ENCODE measurements at regions not wholly inside any gene's neighbourhood (a gene's known extent, or its start where the extent isn't known, plus 50 kb on each side); places are given as distances from the start of the nearest gene placed in this dataset.

DNA sequence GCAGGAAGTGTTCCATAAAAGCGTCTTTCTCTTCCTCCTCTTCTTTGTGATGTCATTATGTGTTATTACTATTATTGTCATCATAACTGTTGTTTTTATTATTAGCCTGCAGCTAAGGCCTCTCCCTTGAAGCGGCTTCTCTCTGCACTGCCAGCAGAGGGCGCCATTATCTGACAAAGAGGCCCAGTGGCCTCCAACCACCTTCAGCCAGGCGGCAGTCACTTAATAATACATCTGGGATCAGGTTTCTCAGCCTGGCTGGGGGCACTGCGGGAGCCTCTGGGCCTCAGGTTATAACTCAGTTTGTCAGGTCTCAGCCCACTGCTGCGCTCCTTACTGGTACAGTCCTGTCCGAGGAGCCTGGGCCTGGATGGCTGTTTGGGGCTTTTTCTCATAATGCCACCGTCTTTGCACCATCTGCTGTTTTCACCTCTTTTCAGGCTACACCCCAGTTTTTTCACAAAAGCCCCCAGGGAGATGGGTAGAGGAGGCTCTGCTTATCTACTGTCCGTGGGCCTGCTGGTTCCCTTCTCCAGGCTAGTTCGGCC, 281.9 kb downstream of the NSG2 start:
- ATAC-seq, result peak; percentile 89
- no peaks in the 10 kb centered on the region; a peak in 1 of 4 replicates for H3K27me3 ChIP-seq (replicated peaks in 1 of 2; ENCODE audit: control insufficient read depth in 2 of 2, insufficient read depth in 2 of 2, low read length in 1 of 2)
- no peak overlapping the region for H3K9ac ChIP-seq (ENCODE audit: control insufficient read depth, insufficient read depth, low read length)
- no TSS peak for BruUV-seq (replicated peaks)
- H2AFZ ChIP-seq (ENCODE audit: control insufficient read depth, low read depth, low read length), result no peak overlapping the region
- CTCF ChIA-PET, result interaction anchor here (0.7 to 1.6 kb wide), 11 partner anchors 9 to 711 kb away, joined by 3 to 4 read pairs (median 3); partner anchors contain the start of gene BOD1
- SMC1A ChIA-PET (ENCODE audit: uncharacterized antibody, unreplicated experiment), result interaction anchor here (0.7 to 1.1 kb wide), 2 partner anchors 27 to 80 kb away, joined by 3 read pairs; no protein-coding TSS in a partner anchor
- RAD21 ChIA-PET (ENCODE audit: unreplicated experiment), result interaction anchor here (2.4 kb wide), 1 partner anchor 466 kb away, joined by 8 read pairs; no protein-coding TSS in a partner anchor
- H3K4me3 ChIP-seq, result no peak overlapping the region
- H3K79me2 ChIP-seq (ENCODE audit: control insufficient read depth, insufficient read depth, low read length), result no peaks in the 10 kb centered on the region
- POLR2A ChIA-PET, result no interaction called here
- DNase-seq (ENCODE audit: low read depth, low spot score), result no peak
- intact Hi-C loops (cut with micrococcal nuclease; ENCODE audit: unreplicated experiment), result loop anchor here (5.0 kb wide), 1 partner anchor 610 kb away; no protein-coding TSS in a partner anchor
- in situ Hi-C loops (cut with MboI), result no loop called here
- 48% methylated on average over 10 of the region's 10 CpGs for WGBS (ENCODE audit: insufficient coverage, insufficient replicate concordance, low lambda C conversion rate, missing lambda C conversion rate)
- H3K4me1 ChIP-seq (ENCODE audit: control insufficient read depth, insufficient read depth, low read length), result no peaks in the 10 kb centered on the region
- no peaks in the 10 kb centered on the region; the same call in 2 of the 3 replicates for H3K9me3 ChIP-seq (replicated peaks; ENCODE audit: control insufficient read depth, insufficient read depth, low read length)
- H3K4me2 ChIP-seq (ENCODE audit: control insufficient read depth, insufficient read depth), result no peak overlapping the region
- H3K36me3 ChIP-seq (ENCODE audit: control insufficient read depth in 2 of 2, insufficient read depth in 2 of 2, low read length in 1 of 2), result no peaks in the 10 kb centered on the region
- H3K27ac ChIP-seq (ENCODE audit: control insufficient read depth, insufficient read depth), result no peak overlapping the region
- H4K20me1 ChIP-seq (ENCODE audit: control insufficient read depth, insufficient read depth), result no peaks in the 10 kb centered on the region
- peak; percentile 66 for FAIRE-seq
- TF ChIP-seq, protein P1, sequence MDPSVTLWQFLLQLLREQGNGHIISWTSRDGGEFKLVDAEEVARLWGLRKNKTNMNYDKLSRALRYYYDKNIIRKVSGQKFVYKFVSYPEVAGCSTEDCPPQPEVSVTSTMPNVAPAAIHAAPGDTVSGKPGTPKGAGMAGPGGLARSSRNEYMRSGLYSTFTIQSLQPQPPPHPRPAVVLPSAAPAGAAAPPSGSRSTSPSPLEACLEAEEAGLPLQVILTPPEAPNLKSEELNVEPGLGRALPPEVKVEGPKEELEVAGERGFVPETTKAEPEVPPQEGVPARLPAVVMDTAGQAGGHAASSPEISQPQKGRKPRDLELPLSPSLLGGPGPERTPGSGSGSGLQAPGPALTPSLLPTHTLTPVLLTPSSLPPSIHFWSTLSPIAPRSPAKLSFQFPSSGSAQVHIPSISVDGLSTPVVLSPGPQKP (IDR thresholded peaks at IDR 0.05; ENCODE audit: low read depth, low read length), result no peak
- TF ChIP-seq SIX5 (IDR thresholded peaks at IDR 0.05; ENCODE audit: low read depth, low read length, severe bottlenecking) (no peak), ZNF622 (IDR thresholded peaks at IDR 0.05) (no peak), SMC3 (IDR thresholded peaks at IDR 0.05; ENCODE audit: borderline replicate concordance, low read length) (peak; percentile 62), NR2F1 (conservative IDR thresholded peaks at IDR 0.05) (no peak), FOXM1 (IDR thresholded peaks at IDR 0.05; ENCODE audit: low read depth, low read length) (no peak)
- TF ChIP-seq, protein P2, sequence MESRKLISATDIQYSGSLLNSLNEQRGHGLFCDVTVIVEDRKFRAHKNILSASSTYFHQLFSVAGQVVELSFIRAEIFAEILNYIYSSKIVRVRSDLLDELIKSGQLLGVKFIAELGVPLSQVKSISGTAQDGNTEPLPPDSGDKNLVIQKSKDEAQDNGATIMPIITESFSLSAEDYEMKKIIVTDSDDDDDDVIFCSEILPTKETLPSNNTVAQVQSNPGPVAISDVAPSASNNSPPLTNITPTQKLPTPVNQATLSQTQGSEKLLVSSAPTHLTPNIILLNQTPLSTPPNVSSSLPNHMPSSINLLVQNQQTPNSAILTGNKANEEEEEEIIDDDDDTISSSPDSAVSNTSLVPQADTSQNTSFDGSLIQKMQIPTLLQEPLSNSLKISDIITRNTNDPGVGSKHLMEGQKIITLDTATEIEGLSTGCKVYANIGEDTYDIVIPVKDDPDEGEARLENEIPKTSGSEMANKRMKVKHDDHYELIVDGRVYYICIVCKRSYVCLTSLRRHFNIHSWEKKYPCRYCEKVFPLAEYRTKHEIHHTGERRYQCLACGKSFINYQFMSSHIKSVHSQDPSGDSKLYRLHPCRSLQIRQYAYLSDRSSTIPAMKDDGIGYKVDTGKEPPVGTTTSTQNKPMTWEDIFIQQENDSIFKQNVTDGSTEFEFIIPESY (IDR thresholded peaks at IDR 0.05), result no peak
- TF ChIP-seq, protein P3, sequence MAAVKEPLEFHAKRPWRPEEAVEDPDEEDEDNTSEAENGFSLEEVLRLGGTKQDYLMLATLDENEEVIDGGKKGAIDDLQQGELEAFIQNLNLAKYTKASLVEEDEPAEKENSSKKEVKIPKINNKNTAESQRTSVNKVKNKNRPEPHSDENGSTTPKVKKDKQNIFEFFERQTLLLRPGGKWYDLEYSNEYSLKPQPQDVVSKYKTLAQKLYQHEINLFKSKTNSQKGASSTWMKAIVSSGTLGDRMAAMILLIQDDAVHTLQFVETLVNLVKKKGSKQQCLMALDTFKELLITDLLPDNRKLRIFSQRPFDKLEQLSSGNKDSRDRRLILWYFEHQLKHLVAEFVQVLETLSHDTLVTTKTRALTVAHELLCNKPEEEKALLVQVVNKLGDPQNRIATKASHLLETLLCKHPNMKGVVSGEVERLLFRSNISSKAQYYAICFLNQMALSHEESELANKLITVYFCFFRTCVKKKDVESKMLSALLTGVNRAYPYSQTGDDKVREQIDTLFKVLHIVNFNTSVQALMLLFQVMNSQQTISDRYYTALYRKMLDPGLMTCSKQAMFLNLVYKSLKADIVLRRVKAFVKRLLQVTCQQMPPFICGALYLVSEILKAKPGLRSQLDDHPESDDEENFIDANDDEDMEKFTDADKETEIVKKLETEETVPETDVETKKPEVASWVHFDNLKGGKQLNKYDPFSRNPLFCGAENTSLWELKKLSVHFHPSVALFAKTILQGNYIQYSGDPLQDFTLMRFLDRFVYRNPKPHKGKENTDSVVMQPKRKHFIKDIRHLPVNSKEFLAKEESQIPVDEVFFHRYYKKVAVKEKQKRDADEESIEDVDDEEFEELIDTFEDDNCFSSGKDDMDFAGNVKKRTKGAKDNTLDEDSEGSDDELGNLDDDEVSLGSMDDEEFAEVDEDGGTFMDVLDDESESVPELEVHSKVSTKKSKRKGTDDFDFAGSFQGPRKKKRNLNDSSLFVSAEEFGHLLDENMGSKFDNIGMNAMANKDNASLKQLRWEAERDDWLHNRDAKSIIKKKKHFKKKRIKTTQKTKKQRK (IDR thresholded peaks at IDR 0.05; ENCODE audit: low read depth, low read length), result no peak
- TF ChIP-seq, protein P4, sequence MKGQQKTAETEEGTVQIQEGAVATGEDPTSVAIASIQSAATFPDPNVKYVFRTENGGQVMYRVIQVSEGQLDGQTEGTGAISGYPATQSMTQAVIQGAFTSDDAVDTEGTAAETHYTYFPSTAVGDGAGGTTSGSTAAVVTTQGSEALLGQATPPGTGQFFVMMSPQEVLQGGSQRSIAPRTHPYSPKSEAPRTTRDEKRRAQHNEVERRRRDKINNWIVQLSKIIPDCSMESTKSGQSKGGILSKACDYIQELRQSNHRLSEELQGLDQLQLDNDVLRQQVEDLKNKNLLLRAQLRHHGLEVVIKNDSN (IDR thresholded peaks at IDR 0.05; ENCODE audit: borderline replicate concordance, extremely low read length, insufficient read depth, low read depth, low read length), result no peak
- TF ChIP-seq, protein P5, sequence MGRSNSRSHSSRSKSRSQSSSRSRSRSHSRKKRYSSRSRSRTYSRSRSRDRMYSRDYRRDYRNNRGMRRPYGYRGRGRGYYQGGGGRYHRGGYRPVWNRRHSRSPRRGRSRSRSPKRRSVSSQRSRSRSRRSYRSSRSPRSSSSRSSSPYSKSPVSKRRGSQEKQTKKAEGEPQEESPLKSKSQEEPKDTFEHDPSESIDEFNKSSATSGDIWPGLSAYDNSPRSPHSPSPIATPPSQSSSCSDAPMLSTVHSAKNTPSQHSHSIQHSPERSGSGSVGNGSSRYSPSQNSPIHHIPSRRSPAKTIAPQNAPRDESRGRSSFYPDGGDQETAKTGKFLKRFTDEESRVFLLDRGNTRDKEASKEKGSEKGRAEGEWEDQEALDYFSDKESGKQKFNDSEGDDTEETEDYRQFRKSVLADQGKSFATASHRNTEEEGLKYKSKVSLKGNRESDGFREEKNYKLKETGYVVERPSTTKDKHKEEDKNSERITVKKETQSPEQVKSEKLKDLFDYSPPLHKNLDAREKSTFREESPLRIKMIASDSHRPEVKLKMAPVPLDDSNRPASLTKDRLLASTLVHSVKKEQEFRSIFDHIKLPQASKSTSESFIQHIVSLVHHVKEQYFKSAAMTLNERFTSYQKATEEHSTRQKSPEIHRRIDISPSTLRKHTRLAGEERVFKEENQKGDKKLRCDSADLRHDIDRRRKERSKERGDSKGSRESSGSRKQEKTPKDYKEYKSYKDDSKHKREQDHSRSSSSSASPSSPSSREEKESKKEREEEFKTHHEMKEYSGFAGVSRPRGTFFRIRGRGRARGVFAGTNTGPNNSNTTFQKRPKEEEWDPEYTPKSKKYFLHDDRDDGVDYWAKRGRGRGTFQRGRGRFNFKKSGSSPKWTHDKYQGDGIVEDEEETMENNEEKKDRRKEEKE (IDR thresholded peaks at IDR 0.05), result no peak

Measured in GM12878 (cell line).